ENCODE measurements at regions not wholly inside any gene's neighbourhood (a gene's known extent, or its start where the extent isn't known, plus 50 kb on each side); places are given as distances from the start of the nearest gene placed in this dataset.

DNA sequence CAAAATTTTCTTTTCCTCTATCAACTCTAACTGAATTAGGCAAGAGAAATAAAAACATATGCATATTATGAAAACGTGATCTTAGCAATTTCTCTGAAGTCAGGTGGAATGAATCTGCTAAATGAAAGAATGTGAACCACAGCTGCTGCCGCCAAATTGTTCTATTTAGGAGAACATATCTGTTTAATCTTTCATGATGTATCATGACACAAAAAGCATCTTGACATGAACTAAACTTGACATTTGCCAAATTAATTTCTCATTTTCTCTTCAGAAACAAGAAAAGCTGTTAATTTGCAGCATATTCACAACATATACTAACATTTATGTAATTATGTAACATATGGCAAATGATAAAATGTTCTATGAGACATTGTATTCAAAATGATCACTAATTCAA, 1237.9 kb downstream of the TECRL start:
- Histone ChIP-seq H3K9me3 (peaks cover 0 to 11% (median 2%) of the 10 kb centered on the region in 8 donors), H3K36me3 (no peaks in the 10 kb centered on the region), H3K4me1 (no peaks in the 10 kb centered on the region), H3K27me3 (replicated peaks in 1 of 7) (no peaks in the 10 kb centered on the region), H3K27ac (no peak overlapping the region), H3K4me3 (no peak overlapping the region)
- WGBS, 5 donors, result 49 to 69% (median 66%) methylated on average over 2 of the region's 2 CpGs
- intact Hi-C loops (cut with DNase I; ENCODE audit: low total_unique reads), result no loop called here
- no peak for DNase-seq
- TF ChIP-seq POLR2A (IDR thresholded peaks at IDR 0.05) (no peak), POLR2AphosphoS5 (IDR thresholded peaks at IDR 0.05) (no peak)
- TF ChIP-seq, protein P1, sequence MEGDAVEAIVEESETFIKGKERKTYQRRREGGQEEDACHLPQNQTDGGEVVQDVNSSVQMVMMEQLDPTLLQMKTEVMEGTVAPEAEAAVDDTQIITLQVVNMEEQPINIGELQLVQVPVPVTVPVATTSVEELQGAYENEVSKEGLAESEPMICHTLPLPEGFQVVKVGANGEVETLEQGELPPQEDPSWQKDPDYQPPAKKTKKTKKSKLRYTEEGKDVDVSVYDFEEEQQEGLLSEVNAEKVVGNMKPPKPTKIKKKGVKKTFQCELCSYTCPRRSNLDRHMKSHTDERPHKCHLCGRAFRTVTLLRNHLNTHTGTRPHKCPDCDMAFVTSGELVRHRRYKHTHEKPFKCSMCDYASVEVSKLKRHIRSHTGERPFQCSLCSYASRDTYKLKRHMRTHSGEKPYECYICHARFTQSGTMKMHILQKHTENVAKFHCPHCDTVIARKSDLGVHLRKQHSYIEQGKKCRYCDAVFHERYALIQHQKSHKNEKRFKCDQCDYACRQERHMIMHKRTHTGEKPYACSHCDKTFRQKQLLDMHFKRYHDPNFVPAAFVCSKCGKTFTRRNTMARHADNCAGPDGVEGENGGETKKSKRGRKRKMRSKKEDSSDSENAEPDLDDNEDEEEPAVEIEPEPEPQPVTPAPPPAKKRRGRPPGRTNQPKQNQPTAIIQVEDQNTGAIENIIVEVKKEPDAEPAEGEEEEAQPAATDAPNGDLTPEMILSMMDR (IDR thresholded peaks at IDR 0.05 in 8 of 11, conservative IDR thresholded peaks at IDR 0.05 in 3 of 11), result no peak

DNA sequence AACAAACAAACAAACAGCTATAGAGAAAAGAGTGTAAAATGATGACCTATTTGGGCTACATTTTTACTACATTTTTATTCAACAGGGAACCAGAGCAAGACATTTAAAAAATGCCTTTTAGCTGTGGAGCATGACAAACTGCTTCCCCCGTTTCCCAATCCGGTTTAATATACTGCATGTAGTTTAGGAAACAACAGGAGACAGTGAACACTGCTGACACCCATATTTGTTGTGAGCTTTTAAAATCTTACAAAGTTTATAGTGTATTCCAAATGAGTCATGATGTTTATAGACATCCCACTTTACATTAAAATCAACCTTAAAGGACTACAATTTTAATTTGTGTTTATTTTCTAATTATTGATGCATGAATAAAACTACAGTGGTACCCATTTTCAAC, 1238.3 kb downstream of the TECRL start:
- H3K27me3 ChIP-seq (replicated peaks in 1 of 7), result no peaks in the 10 kb centered on the region
- 65 to 84% (median 80%) methylated on average over 2 of the region's 2 CpGs for WGBS, 5 donors
- H3K27ac ChIP-seq, result no peak overlapping the region
- intact Hi-C loops (cut with DNase I; ENCODE audit: low total_unique reads), result no loop called here
- peaks cover 0 to 11% (median 3%) of the 10 kb centered on the region in 8 donors for H3K9me3 ChIP-seq
- DNase-seq, result no peak
- no peaks in the 10 kb centered on the region for H3K4me1 ChIP-seq
- H3K4me3 ChIP-seq, result no peak overlapping the region
- no peaks in the 10 kb centered on the region for H3K36me3 ChIP-seq
- TF ChIP-seq POLR2A (IDR thresholded peaks at IDR 0.05), result no peak
- no peak for TF ChIP-seq POLR2AphosphoS5 (IDR thresholded peaks at IDR 0.05)
- TF ChIP-seq, protein P1 (IDR thresholded peaks at IDR 0.05 in 8 of 11, conservative IDR thresholded peaks at IDR 0.05 in 3 of 11), result no peak

DNA sequence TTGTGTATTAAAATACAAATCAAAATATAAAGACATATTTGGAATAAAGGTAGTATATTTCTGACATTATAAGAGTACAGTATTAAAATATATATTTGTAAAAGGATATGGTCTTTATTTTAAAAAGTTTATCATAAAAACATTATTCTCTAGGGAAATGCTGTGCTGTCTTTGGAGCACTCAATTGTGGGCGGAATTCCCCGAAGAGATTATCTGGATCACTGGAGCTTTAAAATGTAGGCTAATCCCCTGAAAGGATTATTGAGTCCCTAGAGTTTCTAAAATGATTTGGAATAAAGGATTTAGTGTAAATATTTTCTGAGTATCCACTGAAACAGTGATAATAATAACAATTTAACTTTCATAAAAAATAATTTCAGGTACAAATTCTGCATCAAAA, 1239.4 kb downstream of the TECRL start:
- no peak overlapping the region for H3K27ac ChIP-seq
- TF ChIP-seq POLR2AphosphoS5 (IDR thresholded peaks at IDR 0.05) (no peak), POLR2A (IDR thresholded peaks at IDR 0.05) (no peak)
- TF ChIP-seq, protein P1 (IDR thresholded peaks at IDR 0.05 in 8 of 11, conservative IDR thresholded peaks at IDR 0.05 in 3 of 11), result no peak
- H3K36me3 ChIP-seq, result no peaks in the 10 kb centered on the region
- intact Hi-C loops (cut with DNase I; ENCODE audit: low total_unique reads), result no loop called here
- H3K4me3 ChIP-seq, result no peak overlapping the region
- 86 to 95% (median 89%) methylated on average over 2 of the region's 2 CpGs for WGBS, 5 donors
- H3K27me3 ChIP-seq (replicated peaks in 1 of 7), result no peaks in the 10 kb centered on the region
- H3K4me1 ChIP-seq, result no peaks in the 10 kb centered on the region
- peaks cover 0 to 13% (median 6%) of the 10 kb centered on the region in 8 donors for H3K9me3 ChIP-seq
- DNase-seq, result no peak

DNA sequence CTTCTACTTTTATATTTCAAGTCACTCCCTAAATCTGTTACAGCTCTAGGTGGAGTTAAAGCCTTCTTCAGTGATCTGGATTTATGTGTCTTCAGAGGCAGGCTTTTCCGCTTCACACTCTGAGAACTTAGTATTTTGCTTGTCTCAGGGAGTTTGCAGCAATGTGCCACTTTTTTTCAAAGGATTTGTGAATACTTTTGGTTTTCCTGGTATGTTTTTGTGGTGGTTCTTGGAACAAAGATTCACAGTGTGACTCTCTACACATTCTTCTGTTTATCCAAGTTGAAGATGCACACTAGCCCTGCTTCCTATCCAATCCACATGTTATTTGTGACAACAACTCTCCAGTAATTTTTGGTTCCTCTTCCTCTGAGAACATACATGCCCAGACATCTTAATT, 1253.7 kb downstream of the TECRL start:
- TF ChIP-seq POLR2A (IDR thresholded peaks at IDR 0.05) (no peak), POLR2AphosphoS5 (IDR thresholded peaks at IDR 0.05) (no peak)
- TF ChIP-seq, protein P1 (IDR thresholded peaks at IDR 0.05 in 8 of 11, conservative IDR thresholded peaks at IDR 0.05 in 3 of 11), result no peak
- Histone ChIP-seq H3K4me3 (no peak overlapping the region), H3K4me1 (no peaks in the 10 kb centered on the region), H3K36me3 (no peaks in the 10 kb centered on the region), H3K27me3 (replicated peaks in 1 of 7) (no peaks in the 10 kb centered on the region), H3K27ac (no peak overlapping the region), H3K9me3 (peaks cover 0 to 52% (median 30%) of the 10 kb centered on the region in 8 donors)
- no peak for DNase-seq
- WGBS, 5 donors, result 83 to 96% (median 88%) methylated on average over 1 of the region's 1 CpG
- intact Hi-C loops (cut with DNase I; ENCODE audit: low total_unique reads), result no loop called here
